ENCODE measurements at regions not wholly inside any gene's neighbourhood (a gene's known extent, or its start where the extent isn't known, plus 50 kb on each side); places are given as distances from the start of the nearest gene placed in this dataset.

DNA sequence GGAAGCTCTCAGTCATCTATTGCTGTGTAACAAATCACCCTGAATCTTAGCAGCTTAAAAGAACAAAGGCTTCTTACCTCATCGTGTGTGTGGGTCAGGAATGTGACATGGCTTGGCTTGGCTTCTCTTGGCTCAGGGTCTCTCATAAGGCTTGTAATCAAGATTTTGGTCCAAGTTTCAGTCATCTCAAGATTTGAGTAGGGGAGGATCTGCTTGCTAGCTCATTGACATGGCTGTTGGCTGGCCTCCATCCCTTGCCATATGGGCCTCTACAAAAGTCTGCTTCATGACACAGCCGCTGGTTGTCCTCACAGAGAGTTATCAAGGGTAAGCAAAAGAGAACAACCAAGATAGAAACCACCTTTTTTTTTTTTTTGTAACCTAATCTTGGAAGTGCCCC lies 207.7 kb downstream of the PTPRC start:
- DNase-seq = no peak
- Histone ChIP-seq H3K36me3 (ENCODE audit: control insufficient read depth in 2 of 3, insufficient read depth in 3 of 3, low read length in 3 of 3) (no peaks in the 10 kb centered on the region), H3K4me1 (ENCODE audit: control insufficient read depth in 2 of 3, insufficient read depth in 2 of 3, low read depth in 1 of 3, low read length in 3 of 3) (no peaks in the 10 kb centered on the region), H3K4me3 (ENCODE audit: low read length in 3 of 3) (no peak overlapping the region), H3K27ac (ENCODE audit: low read depth in 2 of 2, low read length in 2 of 2) (no peak overlapping the region), H3K9me3 (ENCODE audit: control insufficient read depth in 2 of 3, insufficient read depth in 1 of 3, low read length in 3 of 3) (no peaks in the 10 kb centered on the region), H3K27me3 (ENCODE audit: control insufficient read depth, insufficient read depth, low read length) (no peaks in the 10 kb centered on the region), H3K9ac (ENCODE audit: low read length in 3 of 3) (no peak overlapping the region)
- FAIRE-seq = no peak
- TF ChIP-seq, protein P1, sequence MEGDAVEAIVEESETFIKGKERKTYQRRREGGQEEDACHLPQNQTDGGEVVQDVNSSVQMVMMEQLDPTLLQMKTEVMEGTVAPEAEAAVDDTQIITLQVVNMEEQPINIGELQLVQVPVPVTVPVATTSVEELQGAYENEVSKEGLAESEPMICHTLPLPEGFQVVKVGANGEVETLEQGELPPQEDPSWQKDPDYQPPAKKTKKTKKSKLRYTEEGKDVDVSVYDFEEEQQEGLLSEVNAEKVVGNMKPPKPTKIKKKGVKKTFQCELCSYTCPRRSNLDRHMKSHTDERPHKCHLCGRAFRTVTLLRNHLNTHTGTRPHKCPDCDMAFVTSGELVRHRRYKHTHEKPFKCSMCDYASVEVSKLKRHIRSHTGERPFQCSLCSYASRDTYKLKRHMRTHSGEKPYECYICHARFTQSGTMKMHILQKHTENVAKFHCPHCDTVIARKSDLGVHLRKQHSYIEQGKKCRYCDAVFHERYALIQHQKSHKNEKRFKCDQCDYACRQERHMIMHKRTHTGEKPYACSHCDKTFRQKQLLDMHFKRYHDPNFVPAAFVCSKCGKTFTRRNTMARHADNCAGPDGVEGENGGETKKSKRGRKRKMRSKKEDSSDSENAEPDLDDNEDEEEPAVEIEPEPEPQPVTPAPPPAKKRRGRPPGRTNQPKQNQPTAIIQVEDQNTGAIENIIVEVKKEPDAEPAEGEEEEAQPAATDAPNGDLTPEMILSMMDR (IDR thresholded peaks at IDR 0.05; ENCODE audit: borderline replicate concordance, extremely low read depth, insufficient read depth) = no peak
- intact Hi-C loops (cut with DNase I) = no loop called here

DNA sequence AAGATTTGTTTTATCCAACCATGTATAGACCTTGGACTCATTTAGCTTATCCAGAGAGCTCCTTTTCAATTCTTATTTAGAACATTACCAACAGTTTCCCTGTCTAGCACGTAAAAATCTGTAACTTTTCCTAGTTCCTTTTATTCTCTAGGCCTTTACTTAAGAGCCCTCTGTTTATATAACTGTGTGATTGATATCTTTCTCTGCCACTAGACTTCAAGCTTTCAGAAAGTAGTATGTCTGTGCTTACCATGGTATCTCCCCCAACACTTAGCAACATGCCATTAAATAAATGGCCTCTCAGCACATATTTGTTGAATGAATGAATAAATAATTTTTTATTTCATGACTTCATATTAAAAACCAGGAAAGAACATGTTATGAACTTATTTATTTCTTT lies 209.4 kb downstream of the PTPRC start:
- FAIRE-seq = no peak
- H3K4me3 ChIP-seq (ENCODE audit: low read length in 3 of 3) = no peak overlapping the region
- TF ChIP-seq, protein P1 (IDR thresholded peaks at IDR 0.05; ENCODE audit: borderline replicate concordance, extremely low read depth, insufficient read depth) = no peak
- peak in 2 of 5 donors; percentile 23 to 46 for DNase-seq
- intact Hi-C loops (cut with DNase I) = no loop called here
- H3K27ac ChIP-seq (ENCODE audit: low read depth in 2 of 2, low read length in 2 of 2) = no peak overlapping the region
- H3K4me1 ChIP-seq (ENCODE audit: control insufficient read depth in 2 of 3, insufficient read depth in 2 of 3, low read depth in 1 of 3, low read length in 3 of 3) = no peaks in the 10 kb centered on the region
- H3K9ac ChIP-seq (ENCODE audit: low read length in 3 of 3) = no peak overlapping the region
- H3K27me3 ChIP-seq (ENCODE audit: control insufficient read depth, insufficient read depth, low read length) = no peaks in the 10 kb centered on the region
- H3K9me3 ChIP-seq (ENCODE audit: control insufficient read depth in 2 of 3, insufficient read depth in 1 of 3, low read length in 3 of 3) = no peaks in the 10 kb centered on the region
- H3K36me3 ChIP-seq (ENCODE audit: control insufficient read depth in 2 of 3, insufficient read depth in 3 of 3, low read length in 3 of 3) = no peaks in the 10 kb centered on the region

DNA sequence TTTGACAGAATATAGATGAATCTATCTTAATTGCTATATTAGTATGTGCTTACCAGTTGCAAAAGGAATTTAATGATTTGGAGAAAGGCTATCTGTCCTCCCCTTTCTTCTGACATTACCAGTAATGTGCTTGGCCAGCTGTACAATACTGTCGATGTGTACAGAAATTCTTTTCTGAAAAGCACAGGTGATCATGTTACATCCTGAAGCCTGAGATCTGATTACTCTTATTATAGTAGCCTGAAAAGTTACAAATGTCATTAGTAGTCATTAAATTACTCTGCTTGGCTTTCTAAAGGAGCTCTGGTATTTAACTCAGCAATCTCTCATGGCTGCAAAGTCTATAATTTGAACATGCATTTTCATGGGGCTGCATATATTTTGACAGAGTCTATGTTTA lies 209.8 kb downstream of the PTPRC start:
- H3K36me3 ChIP-seq (ENCODE audit: control insufficient read depth in 2 of 3, insufficient read depth in 3 of 3, low read length in 3 of 3) = no peaks in the 10 kb centered on the region
- H3K9me3 ChIP-seq (ENCODE audit: control insufficient read depth in 2 of 3, insufficient read depth in 1 of 3, low read length in 3 of 3) = no peaks in the 10 kb centered on the region
- no peak overlapping the region for H3K4me3 ChIP-seq (ENCODE audit: low read length in 3 of 3)
- TF ChIP-seq, protein P1 (IDR thresholded peaks at IDR 0.05; ENCODE audit: borderline replicate concordance, extremely low read depth, insufficient read depth) = no peak
- H3K9ac ChIP-seq (ENCODE audit: low read length in 3 of 3) = no peak overlapping the region
- H3K4me1 ChIP-seq (ENCODE audit: control insufficient read depth in 2 of 3, insufficient read depth in 2 of 3, low read depth in 1 of 3, low read length in 3 of 3) = no peaks in the 10 kb centered on the region
- intact Hi-C loops (cut with DNase I) = no loop called here
- no peaks in the 10 kb centered on the region for H3K27me3 ChIP-seq (ENCODE audit: control insufficient read depth, insufficient read depth, low read length)
- DNase-seq (peak in 2 of 5 donors; percentile 62 to 65), FAIRE-seq (no peak)
- H3K27ac ChIP-seq (ENCODE audit: low read depth in 2 of 2, low read length in 2 of 2) = no peak overlapping the region

DNA sequence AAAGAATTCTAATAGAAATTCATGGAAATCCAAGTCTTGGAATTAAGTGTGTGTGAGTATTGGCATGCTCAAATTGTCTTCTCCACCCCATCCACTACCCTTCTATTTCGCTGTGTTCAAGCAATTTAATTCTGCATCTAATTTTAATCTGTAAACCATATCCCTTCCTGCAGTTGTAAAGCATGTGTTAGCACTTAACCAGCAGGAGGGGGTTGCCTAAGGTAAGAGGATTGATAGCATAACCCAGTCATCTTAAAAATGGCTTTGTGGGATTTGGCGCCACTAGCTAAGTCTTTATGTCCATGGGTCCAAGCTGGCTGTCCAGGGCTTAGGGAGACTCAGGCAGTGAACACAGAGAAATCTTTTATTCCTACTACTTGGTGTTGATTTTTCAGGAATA lies 210.3 kb downstream of the PTPRC start:
- peak in 2 of 5 donors; percentile 26 to 38 for DNase-seq
- Histone ChIP-seq H3K4me3 (ENCODE audit: low read length in 3 of 3) (no peak overlapping the region), H3K4me1 (ENCODE audit: control insufficient read depth in 2 of 3, insufficient read depth in 2 of 3, low read depth in 1 of 3, low read length in 3 of 3) (no peaks in the 10 kb centered on the region), H3K9me3 (ENCODE audit: control insufficient read depth in 2 of 3, insufficient read depth in 1 of 3, low read length in 3 of 3) (no peaks in the 10 kb centered on the region), H3K36me3 (ENCODE audit: control insufficient read depth in 2 of 3, insufficient read depth in 3 of 3, low read length in 3 of 3) (no peaks in the 10 kb centered on the region), H3K27me3 (ENCODE audit: control insufficient read depth, insufficient read depth, low read length) (no peaks in the 10 kb centered on the region), H3K27ac (ENCODE audit: low read depth in 2 of 2, low read length in 2 of 2) (no peak overlapping the region), H3K9ac (ENCODE audit: low read length in 3 of 3) (no peak overlapping the region)
- FAIRE-seq = no peak
- TF ChIP-seq, protein P1 (IDR thresholded peaks at IDR 0.05; ENCODE audit: borderline replicate concordance, extremely low read depth, insufficient read depth) = no peak
- intact Hi-C loops (cut with DNase I) = no loop called here

Data from kidney (tissue), 13 donors.